Dedifferentiated amniotic fluid mesenchymal stem cell (primary cell): ENCODE measurements at regions not wholly inside any gene's neighbourhood (a gene's known extent, or its start where the extent isn't known, plus 50 kb on each side); places are given as distances from the start of the nearest gene placed in this dataset.

Experiments used
- DNase-seq: peaks from one replicate; pipeline ENCODE4 v3.0.0-alpha.2; 2016; ENCODE audit errors: extremely low spot score

DNA sequence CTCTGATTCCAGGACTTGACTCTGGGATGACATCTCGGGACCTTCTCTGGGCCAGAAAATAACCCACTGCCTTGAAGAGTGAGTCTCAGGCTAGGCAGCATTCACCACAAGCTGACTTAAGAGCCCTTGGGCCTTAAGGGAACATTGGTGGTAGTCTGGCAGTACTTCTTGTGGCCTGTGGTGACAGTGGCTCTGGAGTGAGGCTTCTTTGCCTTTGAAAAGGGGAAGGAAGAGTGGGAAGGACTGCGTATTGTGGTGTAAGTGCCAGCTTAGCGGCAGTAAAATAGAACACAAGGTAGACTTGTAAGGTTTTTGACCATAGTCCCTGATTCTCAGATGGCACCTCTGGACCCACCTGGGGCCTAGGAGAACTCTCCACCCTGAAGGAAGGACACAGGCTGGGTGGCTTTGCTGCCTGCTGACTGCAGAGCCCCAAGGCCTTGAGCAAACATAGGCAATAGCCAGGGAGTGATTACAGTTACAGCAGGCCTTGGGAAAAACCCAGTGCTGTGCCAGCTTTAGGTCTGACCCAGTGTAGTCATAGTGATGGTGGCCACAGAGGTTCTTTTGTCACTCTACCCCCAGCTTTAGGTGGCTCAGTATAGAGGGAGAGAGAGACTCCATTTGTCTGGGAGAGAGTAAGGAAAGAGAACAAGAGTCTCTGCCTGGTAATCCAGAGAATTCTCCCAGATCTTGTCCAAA is 483.9 kb downstream of the SH2D4B start:
- DNase-seq: no peak

DNA sequence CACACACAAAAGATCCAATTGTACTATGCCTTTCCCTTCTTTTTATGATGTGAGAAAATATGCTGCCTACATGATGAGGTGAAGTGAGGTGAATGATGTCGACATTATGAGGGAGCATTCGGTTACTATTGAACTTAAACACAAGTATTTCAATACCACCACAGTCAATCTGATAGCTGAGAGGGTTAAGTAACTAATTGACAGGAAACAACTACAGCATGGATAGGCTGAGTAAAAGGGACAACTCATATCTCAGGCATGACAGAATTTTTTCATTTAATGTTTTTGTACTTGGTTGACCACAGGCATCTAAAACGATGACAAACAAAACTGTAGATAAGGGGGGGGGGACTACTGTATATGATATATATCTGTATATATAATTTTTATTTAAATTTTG is 488.9 kb downstream of the SH2D4B start:
- DNase-seq: no peak

DNA sequence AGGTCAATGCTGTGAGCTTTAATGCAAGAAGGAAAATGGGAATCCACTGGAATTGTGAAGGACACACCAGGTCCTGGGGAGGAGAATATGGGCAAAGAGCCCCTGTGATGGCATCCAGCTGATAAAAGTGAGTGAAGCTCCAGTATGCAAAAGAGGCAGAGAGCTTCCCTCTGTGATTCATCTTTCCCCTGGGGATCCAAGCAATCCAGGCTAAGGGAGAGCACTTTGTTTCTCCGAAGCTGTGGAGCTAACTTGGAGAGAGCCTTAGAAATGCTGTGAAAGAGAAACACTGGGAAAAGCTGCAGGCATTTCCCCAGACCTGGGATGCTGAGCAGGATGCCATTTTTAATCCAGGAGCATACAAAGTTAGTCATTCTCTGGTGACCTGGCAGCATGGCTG is 489.5 kb downstream of the SH2D4B start:
- DNase-seq: no peak

DNA sequence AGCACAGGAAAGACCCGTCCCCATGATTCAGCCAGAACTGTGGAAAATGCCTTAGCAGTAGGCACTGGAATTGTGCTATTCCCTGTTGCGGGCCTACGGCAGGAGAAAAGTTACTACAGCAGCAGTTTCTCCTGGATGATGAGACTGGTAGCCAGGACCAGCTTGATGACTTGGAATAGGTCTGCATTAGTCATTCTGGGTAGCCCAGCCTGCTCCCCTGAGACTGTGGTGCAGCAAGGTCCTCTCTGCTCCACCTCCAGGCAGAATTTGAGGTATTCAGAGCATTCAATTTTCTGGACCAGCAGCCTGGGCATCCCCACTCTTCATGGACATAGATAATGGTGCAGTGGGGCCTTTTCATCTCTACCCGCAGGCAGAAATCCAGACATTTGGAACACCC is 490.0 kb downstream of the SH2D4B start:
- no peak for DNase-seq

DNA sequence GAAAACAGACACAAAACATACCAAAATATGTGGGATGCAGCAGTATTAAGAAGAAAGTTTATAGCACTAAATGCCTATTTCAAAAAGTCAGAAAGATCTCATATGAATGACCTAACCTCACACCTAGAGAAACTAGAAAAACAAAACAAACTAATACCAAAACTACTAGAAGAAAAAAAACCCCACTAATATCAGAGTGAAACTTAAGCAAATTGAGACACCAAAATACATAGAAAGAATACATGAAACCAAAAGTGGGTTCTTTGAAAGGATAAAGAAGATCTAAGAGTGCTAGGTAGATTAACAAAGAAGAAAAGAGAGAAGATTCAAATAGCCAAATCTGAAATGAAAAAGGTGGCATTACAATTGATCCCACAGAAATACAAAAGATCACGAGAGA is 494.1 kb downstream of the SH2D4B start:
- DNase-seq: no peak

DNA sequence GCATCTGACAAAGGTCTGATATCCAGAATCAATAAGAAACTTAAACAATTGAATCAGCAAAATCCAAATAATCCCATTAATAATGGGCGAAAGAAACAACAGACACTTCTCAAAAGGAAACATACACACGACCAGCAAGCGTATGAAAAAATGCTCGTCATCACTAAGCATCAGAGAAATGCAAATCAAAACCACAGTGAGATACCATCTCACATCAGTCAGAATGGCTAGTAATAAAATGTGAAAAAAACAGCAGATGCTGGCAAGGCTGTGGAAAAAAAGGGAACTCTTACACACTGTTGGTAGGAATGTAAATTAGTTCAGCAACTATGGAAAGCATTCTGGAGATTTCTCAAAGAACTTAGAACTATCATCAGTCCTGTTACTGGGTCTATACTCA is 496.7 kb downstream of the SH2D4B start:
- DNase-seq: no peak

DNA sequence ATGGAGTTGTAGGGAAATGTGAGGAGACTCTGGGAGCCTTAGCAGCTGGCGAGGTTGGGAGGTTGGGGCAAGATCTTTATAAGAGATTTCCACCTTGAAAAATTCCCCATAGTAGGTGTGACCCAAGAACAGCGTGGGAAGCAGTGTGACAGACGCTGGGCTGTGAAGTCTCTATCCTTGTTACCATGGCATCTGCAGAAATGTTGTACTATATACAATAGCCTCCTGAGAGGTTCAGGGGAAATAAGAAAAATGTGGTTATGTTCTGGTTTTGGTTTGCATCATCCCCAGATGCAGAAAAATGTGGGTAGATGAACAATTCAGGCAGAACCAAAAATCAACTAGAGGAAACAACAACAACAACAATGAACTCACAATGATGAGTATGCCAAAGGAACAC is 498.6 kb downstream of the SH2D4B start:
- no peak for DNase-seq

DNA sequence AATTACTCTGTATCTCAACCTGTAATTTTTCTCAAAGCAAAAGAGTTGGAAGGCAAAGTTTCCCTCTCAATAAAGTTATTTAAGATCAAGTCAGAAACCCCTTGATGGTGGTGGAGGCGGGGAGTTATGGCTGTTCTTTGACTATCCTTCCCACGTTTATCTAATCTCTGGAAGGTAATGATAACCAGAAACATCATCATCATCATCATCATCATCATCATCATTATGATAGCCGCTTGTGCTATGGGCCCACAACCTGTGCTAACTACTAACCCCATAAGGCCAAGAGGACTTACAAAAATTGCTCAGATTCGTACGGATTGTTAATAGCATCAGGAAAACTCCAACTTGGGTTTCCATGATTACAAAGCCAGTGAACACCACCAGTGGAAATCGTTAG is 502.3 kb downstream of the SH2D4B start:
- no peak for DNase-seq

DNA sequence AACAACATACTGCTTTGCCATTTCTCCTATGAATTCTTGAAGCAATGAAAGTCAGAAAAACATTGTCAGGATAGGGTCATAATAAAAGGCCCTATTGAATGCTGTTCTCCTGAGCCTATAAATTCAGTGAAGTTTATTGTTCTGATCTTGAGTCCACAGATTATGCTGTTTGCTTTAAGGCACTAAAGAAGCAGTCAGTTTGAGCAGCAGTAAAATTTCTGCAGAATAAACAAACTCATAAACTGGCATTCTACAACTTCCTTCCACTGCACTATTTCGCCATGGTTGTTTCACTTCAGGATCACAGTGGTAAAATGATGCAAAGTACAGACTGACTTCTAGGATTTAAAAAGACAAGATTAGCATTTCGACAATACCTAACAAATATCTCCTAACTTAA is 503.2 kb downstream of the SH2D4B start:
- no peak for DNase-seq

DNA sequence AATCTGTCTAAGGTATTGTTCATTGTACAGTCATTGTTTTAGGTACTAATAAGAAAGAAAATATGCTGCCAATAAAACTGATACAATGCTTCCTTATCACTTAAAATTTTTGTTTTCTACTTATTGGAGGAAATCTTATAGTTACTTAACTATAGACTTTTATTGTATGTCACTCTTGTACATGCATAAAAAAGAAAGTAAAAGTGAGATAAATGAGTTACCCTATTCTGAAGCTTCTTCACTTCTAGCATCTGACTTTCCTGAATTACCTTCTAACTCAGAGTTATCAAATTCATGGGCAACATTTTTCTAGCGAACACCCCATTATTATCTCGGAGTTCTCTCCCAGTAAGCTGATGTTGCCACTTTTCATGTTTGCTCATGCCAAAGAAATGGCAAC is 504.9 kb downstream of the SH2D4B start:
- no peak for DNase-seq

DNA sequence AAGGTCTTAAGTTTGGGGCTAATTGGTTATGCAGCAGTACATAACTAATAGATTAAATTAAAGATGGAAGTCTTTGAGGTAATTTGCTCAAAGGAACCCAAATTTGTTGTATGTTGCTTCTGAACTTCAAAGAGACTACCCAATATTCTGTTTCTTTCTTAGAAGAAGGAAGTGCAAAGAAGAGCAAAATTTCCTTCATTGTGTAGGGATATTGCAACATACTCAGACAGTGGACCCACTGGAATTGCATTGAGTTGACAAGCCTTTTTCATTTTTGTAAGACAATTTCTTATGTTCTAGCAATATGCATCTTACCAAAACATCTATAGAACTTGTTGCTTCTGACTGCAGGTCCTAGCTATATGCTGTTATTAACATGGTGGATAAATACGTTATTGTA is 527.8 kb downstream of the SH2D4B start:
- no peak for DNase-seq

DNA sequence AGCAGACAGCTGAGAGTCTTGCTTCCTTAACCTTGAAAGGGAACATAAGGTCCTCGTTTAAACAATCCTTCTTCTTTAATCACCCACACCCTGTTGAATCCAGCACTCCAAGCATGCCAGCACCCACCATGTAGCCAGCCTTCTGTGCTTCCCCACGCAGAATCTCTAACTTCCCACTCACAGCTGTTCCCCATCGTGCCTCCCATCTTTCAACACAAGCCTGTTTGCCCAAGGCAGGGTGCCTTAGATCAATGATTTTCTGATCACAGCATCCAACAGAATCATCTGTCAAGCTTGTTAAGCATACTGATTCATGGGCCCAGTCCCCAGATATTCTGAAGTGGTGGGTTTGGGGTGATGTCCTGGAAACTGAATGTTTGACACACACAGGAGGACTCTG is 530.8 kb downstream of the SH2D4B start:
- no peak for DNase-seq

DNA sequence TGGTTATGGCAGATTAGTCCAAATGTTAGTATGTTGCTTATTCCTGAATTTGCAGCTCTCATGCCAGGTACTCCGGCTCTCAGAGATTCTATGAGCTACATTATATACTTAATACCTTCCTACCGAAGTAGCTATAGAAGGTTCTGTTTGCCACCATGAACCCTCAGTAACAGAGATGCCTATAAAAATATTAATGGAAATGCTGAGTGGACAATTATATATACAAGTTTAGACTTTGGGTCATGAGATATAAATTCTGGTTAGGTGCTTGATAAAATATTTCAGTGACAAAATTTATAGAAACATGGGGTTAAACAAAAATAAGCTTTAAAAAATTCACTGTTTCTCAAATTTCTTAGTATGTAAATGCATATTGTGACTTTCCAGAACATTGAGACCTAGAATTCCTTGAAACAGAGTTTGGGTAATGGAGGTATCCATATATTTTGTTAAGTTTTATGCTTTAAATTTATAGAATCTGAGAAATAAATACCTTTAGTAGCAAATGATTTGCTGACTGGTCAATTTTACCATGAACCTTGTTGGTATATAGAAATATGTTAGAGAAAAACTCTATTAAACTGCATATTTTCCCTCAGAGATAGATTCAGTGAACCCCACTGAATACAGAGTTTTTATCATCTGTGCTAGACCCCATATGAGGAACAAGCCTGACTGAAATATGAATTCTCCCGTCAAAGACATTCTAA is 533.5 kb downstream of the SH2D4B start:
- no peak for DNase-seq

DNA sequence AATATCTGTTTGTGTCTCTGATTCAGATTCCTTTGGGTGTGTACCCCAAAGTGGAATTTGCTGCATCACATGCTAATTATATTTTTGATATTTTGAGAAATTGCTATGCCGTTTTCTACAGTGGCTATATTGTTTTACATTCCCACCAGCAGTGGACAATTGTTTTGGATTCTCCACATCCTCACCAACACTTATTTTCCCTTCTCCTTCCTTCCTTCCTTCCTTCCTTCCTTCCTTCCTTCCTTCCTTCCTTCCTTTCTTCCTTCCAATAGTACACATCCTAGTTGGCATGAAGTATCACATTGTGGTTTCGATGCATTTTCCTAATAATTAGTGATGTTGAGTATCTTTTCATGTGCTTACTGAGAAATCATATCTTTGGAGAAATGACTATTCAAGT is 535.5 kb downstream of the SH2D4B start:
- no peak for DNase-seq

DNA sequence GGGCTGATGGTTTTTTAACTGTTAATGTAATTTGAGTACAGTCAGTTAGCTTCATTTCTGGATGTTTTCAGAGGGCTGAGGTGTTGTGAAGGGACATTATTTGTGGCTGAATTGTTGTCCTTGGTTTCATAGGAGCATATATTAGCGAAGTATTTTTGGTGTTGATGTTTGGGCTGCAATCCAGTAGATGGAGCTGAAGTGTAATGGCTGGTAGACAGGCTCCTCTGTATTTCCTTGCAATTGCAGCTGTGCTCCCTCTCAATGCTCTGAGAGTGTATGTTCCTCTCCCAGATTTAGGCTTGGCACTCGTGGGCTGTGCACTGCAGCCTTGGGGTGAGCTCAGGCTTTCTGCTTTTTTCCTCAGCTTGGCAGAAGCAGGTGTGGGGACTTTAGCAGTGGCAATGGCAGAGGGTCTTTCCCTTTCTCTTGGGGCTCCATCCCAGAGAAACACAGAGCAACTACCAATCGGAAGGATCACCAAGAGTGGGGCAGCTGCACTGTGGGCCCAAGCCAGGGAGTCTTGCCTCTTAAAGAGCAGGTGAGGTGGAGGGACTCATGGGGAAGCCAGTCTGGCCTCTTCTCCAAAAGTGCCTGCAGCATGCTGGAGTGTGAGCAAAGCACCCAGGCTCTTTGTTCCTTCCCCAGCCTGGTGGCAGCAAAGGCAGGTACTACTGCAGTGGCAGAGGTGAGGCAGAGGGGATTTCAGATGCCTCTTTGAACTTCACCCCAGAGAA is 544.4 kb downstream of the SH2D4B start:
- DNase-seq: no peak

DNA sequence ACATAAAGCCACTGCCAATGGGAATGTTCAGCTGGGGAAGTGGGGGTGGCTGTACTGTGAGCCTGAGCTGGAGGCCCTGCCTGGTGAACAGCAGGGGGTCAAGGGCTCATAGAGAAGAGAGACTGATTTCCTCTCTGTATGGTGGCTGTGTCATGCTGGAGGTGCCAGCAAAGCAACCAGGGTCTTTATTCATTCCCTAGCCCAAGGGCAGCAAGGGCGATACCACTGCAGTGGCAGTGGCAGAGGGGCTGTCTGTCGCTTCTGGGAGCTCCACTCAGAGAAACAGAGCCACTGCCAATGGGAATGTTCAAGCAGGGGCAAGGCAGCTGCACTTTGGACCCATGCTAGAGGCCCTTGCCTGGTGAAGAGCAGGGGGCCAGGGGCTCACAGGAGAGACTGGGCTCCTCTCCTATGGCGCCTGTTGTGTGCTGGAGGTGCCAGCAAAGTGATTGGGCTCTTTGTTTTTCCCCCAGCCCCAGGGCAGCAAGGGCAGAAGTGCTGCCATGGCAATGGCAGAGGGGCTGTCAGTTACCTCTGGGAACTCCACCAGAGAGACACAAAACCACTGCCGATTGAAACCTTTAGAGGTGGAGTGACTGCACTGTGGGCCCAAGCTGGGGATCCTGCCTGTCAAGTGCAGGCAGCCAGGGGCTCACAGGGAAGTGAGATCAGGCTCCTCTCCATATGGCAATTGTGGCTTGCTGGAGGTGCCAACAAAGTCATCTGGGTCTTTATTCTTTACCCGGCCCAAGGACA is 545.1 kb downstream of the SH2D4B start:
- no peak for DNase-seq

DNA sequence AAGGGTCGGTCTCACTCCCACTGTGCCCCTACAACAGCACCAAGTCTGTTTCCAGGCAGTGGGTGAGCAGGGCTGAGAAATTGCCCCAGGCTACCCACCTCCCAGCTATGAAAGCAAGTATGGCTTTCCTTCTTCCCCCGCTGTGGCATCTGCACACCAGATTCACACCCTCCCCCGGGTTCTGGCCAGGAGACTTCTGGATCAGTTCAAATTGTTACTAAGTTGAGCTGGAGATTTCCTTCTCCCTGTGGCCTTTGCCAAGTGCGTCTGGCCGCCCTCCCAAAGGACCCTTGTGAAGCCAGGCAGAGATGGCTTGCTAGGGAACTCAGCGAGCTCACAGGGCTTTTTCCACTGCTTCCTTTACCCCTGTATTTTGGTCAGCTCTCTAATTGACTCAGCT is 555.4 kb downstream of the SH2D4B start:
- no peak for DNase-seq

DNA sequence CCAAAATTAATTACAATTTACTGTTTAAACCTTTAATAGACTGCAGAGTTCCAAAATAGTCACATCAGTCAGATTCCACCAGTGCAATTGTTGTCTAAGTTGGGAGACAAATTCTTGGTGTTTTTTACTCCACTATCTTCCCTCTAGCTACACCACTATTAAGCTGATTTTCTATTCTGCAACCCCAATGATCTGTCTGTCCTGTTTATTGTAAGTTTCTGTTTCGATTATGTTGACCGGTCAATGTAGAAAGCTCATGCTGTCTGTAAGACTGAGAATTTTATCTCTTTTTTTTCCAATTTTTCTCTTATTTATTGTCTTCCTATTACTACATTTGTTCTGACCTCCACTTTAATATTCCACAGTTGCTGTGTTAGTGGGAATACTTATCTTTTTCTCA is 557.5 kb downstream of the SH2D4B start:
- DNase-seq: no peak

DNA sequence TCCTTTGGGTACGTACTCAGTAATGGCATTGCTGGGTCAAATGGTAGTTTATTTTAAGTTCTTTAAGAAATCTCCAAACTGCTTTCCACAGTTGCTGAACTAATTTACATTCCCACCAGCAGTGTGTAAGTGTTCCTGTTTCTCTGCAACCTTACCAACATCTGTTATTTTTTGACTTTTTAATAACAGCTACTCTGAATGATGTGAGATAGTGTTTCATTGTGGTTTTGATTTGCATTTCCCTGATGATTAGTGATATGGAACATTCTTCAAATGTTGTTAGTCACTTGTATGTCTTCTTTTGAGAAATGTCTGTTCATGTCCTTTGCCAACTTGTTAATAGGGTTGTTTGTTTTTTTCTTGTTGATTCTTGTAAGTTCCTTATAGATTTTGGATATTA is 558.9 kb downstream of the SH2D4B start:
- no peak for DNase-seq

DNA sequence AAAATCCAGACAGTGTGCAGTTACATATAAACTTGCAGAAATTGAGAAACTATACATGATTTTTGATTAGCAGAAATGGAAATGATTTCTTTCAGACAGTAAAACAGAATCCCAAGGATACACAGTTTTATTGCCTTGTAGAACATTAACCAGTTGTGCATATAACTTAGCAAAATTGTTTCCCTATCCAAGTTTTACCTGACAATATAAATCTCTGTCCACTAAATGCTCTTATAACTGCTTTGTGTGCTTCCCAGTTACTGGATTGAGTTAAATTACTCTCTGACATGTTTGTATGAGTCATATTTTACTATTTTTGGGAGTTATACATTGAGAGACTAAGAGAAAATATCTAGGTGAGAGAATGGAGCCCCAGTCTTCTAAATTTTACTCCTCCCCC is 563.4 kb downstream of the SH2D4B start:
- DNase-seq: no peak

DNA sequence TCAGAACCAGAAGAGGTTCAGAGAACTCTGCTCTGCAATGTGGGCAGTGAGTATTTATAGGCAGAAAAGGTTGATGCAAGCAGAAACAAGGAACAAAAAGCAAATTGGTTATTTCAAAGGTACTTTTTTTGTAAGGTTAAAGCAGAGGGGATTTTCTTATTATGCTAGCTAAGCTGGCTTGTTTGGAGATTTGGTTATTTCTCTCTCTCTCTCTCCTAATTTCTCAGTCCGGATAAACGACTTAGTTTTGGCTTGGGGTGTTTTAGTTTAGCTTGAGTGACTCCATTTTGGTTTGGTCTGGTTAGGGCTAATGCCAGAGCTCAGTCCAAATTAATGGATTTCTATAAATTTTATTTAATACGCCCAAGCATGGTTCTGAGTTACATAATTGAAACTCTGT is 566.8 kb downstream of the SH2D4B start:
- DNase-seq: no peak

DNA sequence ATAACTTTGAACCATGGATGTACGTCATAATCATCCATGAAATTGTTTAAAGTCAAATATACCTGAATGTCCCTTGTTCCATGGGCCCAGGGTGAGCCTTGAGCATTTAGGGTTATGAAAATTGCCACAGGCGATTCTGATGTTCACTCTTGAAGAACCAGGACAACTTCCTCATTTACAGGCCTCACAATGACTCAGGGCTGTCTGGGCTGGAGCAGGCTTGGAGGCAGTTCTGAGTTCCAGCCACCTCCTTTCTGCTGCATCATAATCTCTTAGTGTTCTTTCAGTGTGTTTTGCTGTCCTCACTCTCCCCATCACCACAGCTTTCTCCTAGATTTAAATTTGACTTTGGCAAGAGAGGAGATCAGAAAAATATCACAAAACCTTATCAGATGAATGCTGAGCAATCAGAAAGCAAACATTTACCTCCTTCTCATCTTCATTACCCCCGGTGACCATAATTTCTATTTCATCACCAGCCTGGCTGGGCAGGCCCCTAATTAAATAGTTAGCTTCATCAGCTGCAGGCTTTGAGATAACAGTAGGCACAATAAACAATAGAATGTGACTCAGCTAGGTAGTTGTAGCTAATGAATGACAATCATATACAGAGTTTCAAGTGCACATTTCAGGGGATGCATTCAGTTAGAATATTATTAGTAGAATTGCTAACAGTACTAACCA is 571.0 kb downstream of the SH2D4B start:
- DNase-seq: no peak
